GM19324 (cell line): ENCODE measurements at regions not wholly inside any gene's neighbourhood (a gene's known extent, or its start where the extent isn't known, plus 50 kb on each side); places are given as distances from the start of the nearest gene placed in this dataset.

Experiments used
- ATAC-seq: cut with Tn5 transposase; IDR thresholded peaks from one replicate; pipeline ENCODE4 v1.9.1; 2021; ENCODE audit warnings: mild to moderate bottlenecking, moderate library complexity; ENCODE audit not compliant: unreplicated experiment, low FRiP score

DNA sequence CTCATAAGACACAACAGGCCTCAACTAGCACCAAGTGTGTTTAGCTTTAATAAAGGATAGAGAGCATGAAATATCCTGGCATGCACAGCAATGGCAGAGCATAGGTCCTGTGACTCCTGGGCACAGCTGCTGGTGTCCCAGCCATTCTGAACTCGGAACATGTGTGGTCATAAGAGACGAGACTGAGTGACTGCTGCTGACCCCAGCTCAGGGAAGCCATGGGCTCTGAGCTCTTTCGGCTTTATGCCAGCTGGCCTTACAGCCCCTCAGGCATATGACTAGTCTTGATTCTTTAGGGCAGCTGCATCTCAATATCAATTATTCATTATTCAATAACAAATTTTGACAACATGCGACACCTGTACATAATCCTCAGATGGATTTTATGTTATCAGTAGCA, 62.4 kb upstream of the TOPAZ1 start:
- ATAC-seq: no peak

GRCh38 chr3:44184319-44184953, 57.2 kb upstream of the TOPAZ1 start:
- ATAC-seq: no peak

DNA sequence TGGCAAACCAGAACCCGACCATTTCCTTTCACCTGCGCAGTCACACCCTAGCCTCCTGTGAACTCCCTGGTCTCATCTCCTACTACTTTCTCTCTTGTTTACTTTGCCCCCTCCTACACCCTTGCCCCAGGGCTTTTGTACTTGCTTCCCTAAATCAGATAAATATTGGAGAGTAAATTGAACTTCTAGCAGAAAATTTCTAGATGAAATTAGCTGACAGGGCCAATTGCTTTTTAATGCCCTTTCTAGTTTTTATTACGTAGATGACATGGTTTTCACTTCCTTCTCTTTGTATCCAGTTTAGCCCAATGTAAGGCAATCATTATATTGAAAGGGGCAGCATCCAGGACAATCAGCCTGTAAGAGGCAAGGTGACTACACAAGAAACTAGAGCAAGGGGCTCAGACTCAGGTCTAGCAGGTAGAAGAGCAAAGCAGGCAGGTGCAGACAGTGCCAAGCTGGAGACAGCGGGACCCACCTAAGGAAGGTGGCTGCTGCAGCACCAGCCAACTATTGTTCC, 56.2 kb upstream of the TOPAZ1 start:
- ATAC-seq: no peak

DNA sequence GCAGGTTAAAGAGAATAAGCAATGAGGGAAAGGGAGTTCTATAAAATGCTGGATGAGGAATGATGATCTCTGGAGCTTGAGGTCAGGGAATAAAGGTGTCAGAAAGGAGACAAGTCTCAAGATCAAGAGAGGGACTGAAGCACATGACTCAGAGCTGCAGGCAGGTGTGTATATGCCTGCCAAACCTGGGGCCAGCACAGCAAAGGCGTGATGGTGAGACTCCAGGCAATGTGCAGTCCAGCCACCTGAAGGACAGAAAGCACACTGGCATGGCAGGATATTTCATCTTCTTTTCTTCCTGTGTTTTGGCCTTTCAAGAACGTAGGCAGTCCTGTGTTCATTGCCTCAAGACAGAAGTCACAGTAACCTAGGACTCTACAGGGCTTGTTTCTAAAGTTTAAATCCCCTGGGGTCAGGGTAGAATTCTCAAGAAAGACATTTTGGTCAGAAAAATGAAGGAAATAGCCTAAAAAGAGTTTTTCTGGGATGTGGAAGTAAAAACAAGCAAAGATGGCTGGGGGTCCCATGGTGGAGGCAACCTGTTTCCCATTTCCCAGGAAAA, 55.5 kb upstream of the TOPAZ1 start:
- no peak for ATAC-seq

- ATAC-seq: no peak
Measured at GRCh38 chr3:44186712-44187111, 55.0 kb upstream of the TOPAZ1 start.
